Mesenchymal stem cell (in vitro differentiated cells and primary cell): ENCODE measurements at regions not wholly inside any gene's neighbourhood (a gene's known extent, or its start where the extent isn't known, plus 50 kb on each side); places are given as distances from the start of the nearest gene placed in this dataset.

ENCODE experiments used
- DNase-seq: peaks from one replicate; pipeline ENCODE4 v3.0.0-alpha.2; 2013
- H2AFZ ChIP-seq: one replicate; pipeline ENCODE4 v1.6.1; 2013; ENCODE audit warnings: low read depth, mild to moderate bottlenecking, control low read depth, inconsistent platforms, low read length, moderate library complexity
- H2AK5ac ChIP-seq: 2 replicates; pipeline ENCODE4 v1.6.1; 2013; ENCODE audit warnings: low read length, moderate library complexity, mild to moderate bottlenecking, inconsistent platforms; ENCODE audit not compliant: severe bottlenecking
- H2BK120ac ChIP-seq: one replicate; pipeline ENCODE4 v1.6.1; 2013; ENCODE audit warnings: low read depth, mild to moderate bottlenecking, inconsistent platforms, low read length, moderate library complexity
- H2BK12ac ChIP-seq, 2 experiments: one replicate each; pipeline ENCODE4 v1.6.1; 2013; ENCODE audit warnings: inconsistent platforms in 2 of 2, low read length in 2 of 2, mild to moderate bottlenecking in 2 of 2, moderate library complexity in 2 of 2, control low read depth in 1 of 2
- H2BK15ac ChIP-seq: one replicate; pipeline ENCODE4 v1.6.1; 2013; ENCODE audit warnings: mild to moderate bottlenecking, low read depth, inconsistent platforms; ENCODE audit not compliant: poor library complexity, severe bottlenecking
- H2BK5ac ChIP-seq: 2 replicates; pipeline ENCODE4 v1.6.1; 2013; ENCODE audit warnings: low read depth, mild to moderate bottlenecking, low read length, control low read depth, inconsistent platforms; ENCODE audit not compliant: poor library complexity, severe bottlenecking
- H3K14ac ChIP-seq, 2 experiments: one replicate each; pipeline ENCODE4 v1.6.1; 2013; ENCODE audit warnings: inconsistent platforms in 2 of 2, low read length in 2 of 2, control low read depth in 1 of 2, mild to moderate bottlenecking in 1 of 2, moderate library complexity in 1 of 2
- H3K18ac ChIP-seq, 2 experiments: one replicate each; pipeline ENCODE4 v1.6.1; 2013; ENCODE audit warnings: inconsistent platforms in 2 of 2, low read length in 2 of 2, control low read depth in 1 of 2, low read depth in 1 of 2, mild to moderate bottlenecking in 1 of 2
- H3K23ac ChIP-seq, 2 experiments: one replicate each; pipeline ENCODE4 v1.6.1; 2013; ENCODE audit warnings: inconsistent platforms in 2 of 2, low read length in 2 of 2, mild to moderate bottlenecking in 2 of 2, moderate library complexity in 2 of 2, control low read depth in 1 of 2
- H3K27ac ChIP-seq: 2 replicates; pipeline ENCODE4 v1.5.1; 2013; ENCODE audit warnings: mild to moderate bottlenecking, moderate library complexity, low read length, control low read depth, inconsistent platforms; ENCODE audit not compliant: poor library complexity, severe bottlenecking
- H3K27me3 ChIP-seq, 2 experiments: 2 replicates each; pipeline versions ENCODE4 v1.6.1 to v1.7.0; 2013; ENCODE audit warnings: low read length in 2 of 2, mild to moderate bottlenecking in 2 of 2, moderate library complexity in 2 of 2, control low read depth in 1 of 2, inconsistent platforms in 1 of 2; ENCODE audit not compliant: control insufficient read depth in 1 of 2, insufficient read depth in 1 of 2
- H3K36me3 ChIP-seq, 2 experiments: 2 replicates each; pipeline versions ENCODE4 v1.6.1 to v1.7.0; 2013; ENCODE audit warnings: low read length in 2 of 2, control low read depth in 1 of 2, inconsistent platforms in 1 of 2, low read depth in 1 of 2, mild to moderate bottlenecking in 1 of 2; ENCODE audit not compliant: insufficient read depth in 2 of 2, control insufficient read depth in 1 of 2
- H3K4ac ChIP-seq, 2 experiments: one replicate each; pipeline ENCODE4 v1.6.1; 2013; ENCODE audit warnings: inconsistent platforms in 2 of 2, low read length in 2 of 2, mild to moderate bottlenecking in 2 of 2, moderate library complexity in 2 of 2, control low read depth in 1 of 2, low read depth in 1 of 2
- H3K4me1 ChIP-seq: 2 replicates; pipeline ENCODE4 v1.6.1; 2013; ENCODE audit warnings: low read depth, low read length, control low read depth; ENCODE audit not compliant: control insufficient read depth, insufficient read depth
- H3K4me2 ChIP-seq: 2 replicates; pipeline ENCODE4 v1.6.1; 2013; ENCODE audit warnings: low read length, mild to moderate bottlenecking, inconsistent platforms; ENCODE audit not compliant: poor library complexity, severe bottlenecking
- H3K4me3 ChIP-seq, 2 experiments: 2 replicates each; pipeline versions ENCODE4 v1.5.1 to v1.7.0; 2013; ENCODE audit warnings: low read length in 2 of 2, mild to moderate bottlenecking in 2 of 2, control low read depth in 1 of 2, low read depth in 1 of 2; ENCODE audit not compliant: insufficient read depth in 1 of 2
- H3K79me1 ChIP-seq: replicated peaks from 2 replicates; pipeline ENCODE4 v1.6.1; 2013; ENCODE audit warnings: mild to moderate bottlenecking, control low read depth, low read length, inconsistent platforms; ENCODE audit not compliant: poor library complexity, severe bottlenecking
- H3K9ac ChIP-seq: 2 replicates; pipeline ENCODE4 v1.7.0; 2013; ENCODE audit warnings: mild to moderate bottlenecking, low read length, moderate library complexity
- H3K9me3 ChIP-seq: 2 replicates; pipeline ENCODE4 v1.7.0; 2013; ENCODE audit warnings: mild to moderate bottlenecking, low read length; ENCODE audit not compliant: control insufficient read depth
- H4K8ac ChIP-seq: one replicate; pipeline ENCODE4 v1.6.1; 2013; ENCODE audit warnings: inconsistent platforms, mild to moderate bottlenecking, low read length, moderate library complexity
- H4K91ac ChIP-seq: one replicate; pipeline ENCODE4 v1.6.1; 2013; ENCODE audit warnings: mild to moderate bottlenecking, low read length, inconsistent platforms
- WGBS: methylation state at CpG from one replicate; pipeline ENCODE4 v1.1.7; 2013; ENCODE audit warnings: mixed read lengths; 5-methylcytosine and 5-hydroxymethylcytosine counted together

DNA sequence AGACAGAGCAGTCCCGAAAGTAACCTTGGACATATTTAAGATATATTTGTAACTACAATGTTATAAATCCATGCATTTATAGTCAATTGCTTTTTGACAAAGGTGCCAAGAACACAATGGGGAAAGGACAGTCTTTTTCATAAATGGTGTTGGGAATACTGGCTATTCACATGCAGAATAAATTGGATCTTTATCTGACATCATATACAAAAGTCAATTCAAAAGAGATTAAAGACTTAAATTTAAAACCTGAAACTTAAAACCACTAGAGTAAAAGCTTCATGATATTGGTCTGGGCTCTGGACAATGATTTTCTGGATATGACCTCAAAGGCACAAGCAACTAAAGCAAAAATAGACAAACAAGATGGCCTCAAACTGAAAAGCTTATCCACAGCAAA is 950.7 kb upstream of the TYRP1 start:
- no peak overlapping the region for H3K9ac ChIP-seq
- H4K8ac ChIP-seq = no peak overlapping the region
- no peaks in the 10 kb centered on the region for H3K4me1 ChIP-seq
- WGBS = no CpG with 5 or more reads among the region's 1 CpG
- no peak overlapping the region for H2BK120ac ChIP-seq
- H3K9me3 ChIP-seq = peaks cover 28% of the 10 kb centered on the region
- H2BK5ac ChIP-seq = no peak overlapping the region
- H2AFZ ChIP-seq = no peak overlapping the region
- H3K36me3 ChIP-seq = no peaks in the 10 kb centered on the region
- H3K4me2 ChIP-seq = no peak overlapping the region
- no peak overlapping the region for H3K4ac ChIP-seq
- no peaks in the 10 kb centered on the region for H3K79me1 ChIP-seq
- no peak overlapping the region for H2BK15ac ChIP-seq
- no peak overlapping the region for H3K18ac ChIP-seq
- H3K27me3 ChIP-seq = no peaks in the 10 kb centered on the region
- no peak for DNase-seq
- no peak overlapping the region for H3K27ac ChIP-seq
- no peak overlapping the region for H4K91ac ChIP-seq
- no peak overlapping the region for H3K23ac ChIP-seq
- no peak overlapping the region for H2BK12ac ChIP-seq
- no peak overlapping the region for H2AK5ac ChIP-seq
- no peak overlapping the region for H3K14ac ChIP-seq
- no peak overlapping the region for H3K4me3 ChIP-seq

- Histone ChIP-seq H3K27me3 (no peaks in the 10 kb centered on the region), H3K4me2 (no peak overlapping the region), H4K91ac (no peak overlapping the region), H3K23ac (no peak overlapping the region), H3K4me1 (no peaks in the 10 kb centered on the region), H3K4me3 (no peak overlapping the region), H3K79me1 (no peaks in the 10 kb centered on the region), H4K8ac (no peak overlapping the region), H3K4ac (no peak overlapping the region), H2BK12ac (no peak overlapping the region), H2BK15ac (no peak overlapping the region), H2AFZ (no peak overlapping the region), H3K36me3 (no peaks in the 10 kb centered on the region), H3K18ac (no peak overlapping the region), H2AK5ac (no peak overlapping the region), H3K9me3 (peaks cover 21% of the 10 kb centered on the region), H3K9ac (no peak overlapping the region), H2BK120ac (no peak overlapping the region), H2BK5ac (no peak overlapping the region), H3K27ac (no peak overlapping the region), H3K14ac (no peak overlapping the region)
- WGBS = 83% methylated on average over 2 of the region's 2 CpGs
- no peak for DNase-seq
Measured at GRCh38 chr9:11743356-11743755, 949.8 kb upstream of the TYRP1 start.

GRCh38 chr9:11749396-11749795 is 943.8 kb upstream of the TYRP1 start:
- no peak overlapping the region for H2BK12ac ChIP-seq
- H3K4me1 ChIP-seq = no peaks in the 10 kb centered on the region
- no peak overlapping the region for H2AK5ac ChIP-seq
- no peak overlapping the region for H3K4ac ChIP-seq
- no peak overlapping the region for H3K4me2 ChIP-seq
- H2BK120ac ChIP-seq = no peak overlapping the region
- no peaks in the 10 kb centered on the region for H3K36me3 ChIP-seq
- 80% methylated on average over 1 of the region's 2 CpGs for WGBS
- no peak overlapping the region for H2AFZ ChIP-seq
- H4K91ac ChIP-seq = no peak overlapping the region
- H3K23ac ChIP-seq = no peak overlapping the region
- H2BK15ac ChIP-seq = no peak overlapping the region
- peaks cover 4% of the 10 kb centered on the region for H3K9me3 ChIP-seq
- no peak overlapping the region for H3K9ac ChIP-seq
- no peak overlapping the region for H4K8ac ChIP-seq
- no peak overlapping the region for H3K18ac ChIP-seq
- no peak overlapping the region for H2BK5ac ChIP-seq
- H3K14ac ChIP-seq = no peak overlapping the region
- DNase-seq = no peak
- no peaks in the 10 kb centered on the region for H3K79me1 ChIP-seq
- no peaks in the 10 kb centered on the region for H3K27me3 ChIP-seq
- no peak overlapping the region for H3K4me3 ChIP-seq
- no peak overlapping the region for H3K27ac ChIP-seq

- H3K23ac ChIP-seq = no peak overlapping the region
- no peak overlapping the region for H4K8ac ChIP-seq
- H2BK15ac ChIP-seq = no peak overlapping the region
- H3K4me1 ChIP-seq = no peaks in the 10 kb centered on the region
- H2BK5ac ChIP-seq = no peak overlapping the region
- no peaks in the 10 kb centered on the region for H3K79me1 ChIP-seq
- no peak overlapping the region for H3K14ac ChIP-seq
- no peaks in the 10 kb centered on the region for H3K36me3 ChIP-seq
- no peak overlapping the region for H3K4me2 ChIP-seq
- no peak overlapping the region for H2BK12ac ChIP-seq
- H4K91ac ChIP-seq = no peak overlapping the region
- H3K18ac ChIP-seq = no peak overlapping the region
- H3K9ac ChIP-seq = no peak overlapping the region
- no peak overlapping the region for H3K4me3 ChIP-seq
- no peak overlapping the region for H2BK120ac ChIP-seq
- peak; percentile 33 for DNase-seq
- no peak overlapping the region for H2AFZ ChIP-seq
- H2AK5ac ChIP-seq = no peak overlapping the region
- H3K27me3 ChIP-seq = no peaks in the 10 kb centered on the region
- H3K4ac ChIP-seq = no peak overlapping the region
- H3K27ac ChIP-seq = no peak overlapping the region
- peaks cover 5% of the 10 kb centered on the region for H3K9me3 ChIP-seq
Measured at GRCh38 chr9:11755951-11756350, 937.2 kb upstream of the TYRP1 start.
